Suprapubic skin (tissue), 4 donors: ENCODE measurements at regions not wholly inside any gene's neighbourhood (a gene's known extent, or its start where the extent isn't known, plus 50 kb on each side); places are given as distances from the start of the nearest gene placed in this dataset.
"Not testable (repeated sequence)": the region's sequence is repeated elsewhere in the genome, so short reads cannot be mapped to it uniquely, and the experiment has no call there.

ENCODE experiments used
- EP300 ChIP-seq: sonication (generic); formaldehyde crosslinking; IDR thresholded peaks from one replicate; pipeline ENCODE4 v1.6.1; 2017; ENCODE audit warnings: antibody characterized with exemption
- POLR2A ChIP-seq, 2 donors: fragments of 450-650 bp; IDR thresholded peaks; one replicate each; pipeline ENCODE4 v1.6.1; 2017; ENCODE audit warnings: antibody characterized with exemption in 2 of 2, mild to moderate bottlenecking in 2 of 2, moderate library complexity in 2 of 2
- POLR2AphosphoS5 ChIP-seq, 3 donors: sonication (generic); formaldehyde crosslinking; IDR thresholded peaks; one replicate each; pipeline ENCODE4 v1.6.1; 2017; ENCODE audit warnings: antibody characterized with exemption in 3 of 3
- TF ChIP-seq, protein P1 (sequence below), 2 donors: fragments of 200-600 bp in 1 of 2; fragments of 450-650 bp in 1 of 2; sonication (generic) in 1 of 2; IDR thresholded peaks; one replicate each; pipeline ENCODE4 v1.5.1; 2016 to 2019; ENCODE audit warnings: antibody characterized with exemption in 2 of 2, mild to moderate bottlenecking in 1 of 2, moderate library complexity in 1 of 2

DNA sequence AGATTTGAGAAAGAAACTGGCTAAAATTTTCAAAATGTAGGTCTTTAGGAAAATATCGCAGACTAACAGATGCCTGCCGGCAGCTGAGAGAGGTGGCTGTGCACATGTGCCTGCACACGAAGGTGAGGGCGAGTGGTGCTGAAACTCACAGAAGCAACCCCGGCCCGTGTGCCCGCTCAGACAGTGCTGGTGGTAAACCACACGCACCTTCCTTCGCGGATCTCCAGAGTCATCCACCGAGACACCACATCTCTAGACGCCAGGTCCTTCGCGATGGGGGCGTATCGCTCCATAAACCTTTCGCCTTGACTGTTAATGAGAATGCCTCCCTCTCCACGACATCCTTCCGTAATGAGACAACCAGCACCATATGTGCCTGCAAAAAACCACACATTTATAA is 68.5 kb upstream of the TNK2 start:
- TF ChIP-seq, protein P1, sequence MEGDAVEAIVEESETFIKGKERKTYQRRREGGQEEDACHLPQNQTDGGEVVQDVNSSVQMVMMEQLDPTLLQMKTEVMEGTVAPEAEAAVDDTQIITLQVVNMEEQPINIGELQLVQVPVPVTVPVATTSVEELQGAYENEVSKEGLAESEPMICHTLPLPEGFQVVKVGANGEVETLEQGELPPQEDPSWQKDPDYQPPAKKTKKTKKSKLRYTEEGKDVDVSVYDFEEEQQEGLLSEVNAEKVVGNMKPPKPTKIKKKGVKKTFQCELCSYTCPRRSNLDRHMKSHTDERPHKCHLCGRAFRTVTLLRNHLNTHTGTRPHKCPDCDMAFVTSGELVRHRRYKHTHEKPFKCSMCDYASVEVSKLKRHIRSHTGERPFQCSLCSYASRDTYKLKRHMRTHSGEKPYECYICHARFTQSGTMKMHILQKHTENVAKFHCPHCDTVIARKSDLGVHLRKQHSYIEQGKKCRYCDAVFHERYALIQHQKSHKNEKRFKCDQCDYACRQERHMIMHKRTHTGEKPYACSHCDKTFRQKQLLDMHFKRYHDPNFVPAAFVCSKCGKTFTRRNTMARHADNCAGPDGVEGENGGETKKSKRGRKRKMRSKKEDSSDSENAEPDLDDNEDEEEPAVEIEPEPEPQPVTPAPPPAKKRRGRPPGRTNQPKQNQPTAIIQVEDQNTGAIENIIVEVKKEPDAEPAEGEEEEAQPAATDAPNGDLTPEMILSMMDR (IDR thresholded peaks at IDR 0.05) = not testable (repeated sequence)
- TF ChIP-seq POLR2A (IDR thresholded peaks at IDR 0.05); EP300; POLR2AphosphoS5 (IDR thresholded peaks at IDR 0.05): not testable (repeated sequence)
